T-cell (primary cell): ENCODE measurements at regions not wholly inside any gene's neighbourhood (a gene's known extent, or its start where the extent isn't known, plus 50 kb on each side); places are given as distances from the start of the nearest gene placed in this dataset.

Source experiments
- ATAC-seq, 4 experiments: fragments of 200-7000 bp in 3 of 4; fragments of 150-1000 bp in 1 of 4; cut with Tn5 transposase; replicated peaks in 1 of 4; 1 replicate in 3 of 4; 2 replicates in 1 of 4; pipeline ENCODE4 v1.10.0; 2021; ENCODE audit warnings: moderate library complexity in 3 of 4, mild to moderate bottlenecking in 2 of 4, moderate number of reproducible peaks in 1 of 4
- CTCF ChIA-PET, 2 donors: fragments of 300-600 bp; sonication (Branson Sonifier 250); formaldehyde crosslinking; loops; one replicate each; lab custom pipeline; 2022; ENCODE audit warnings: antibody characterized with exemption in 2 of 2; lab: Charles Lee
- POLR2A ChIA-PET, 2 donors: fragments of 300-600 bp; sonication (Branson Sonifier 250); formaldehyde crosslinking; loops; one replicate each; lab custom pipeline; 2022; ENCODE audit warnings: antibody characterized with exemption in 2 of 2; lab: Charles Lee
- DNase-seq, 35 experiments: peaks; one replicate each; pipeline versions ENCODE4 v3.0.0 to v3.0.0-alpha.2; 2013 to 2023
- H3K27ac ChIP-seq: one replicate; pipeline ENCODE4 v1.5.1; 2013; ENCODE audit warnings: low read length
- H3K27me3 ChIP-seq, 2 experiments: replicated peaks in 1 of 2; 1 replicate in 1 of 2; 2 replicates in 1 of 2; pipeline versions ENCODE4 v1.6.1 to v1.7.0; 2013; ENCODE audit warnings: low read length in 1 of 2, mixed read lengths in 1 of 2; ENCODE audit not compliant: control insufficient read depth in 2 of 2, insufficient read depth in 2 of 2; ENCODE audit errors: extremely low read depth in 1 of 2
- H3K36me3 ChIP-seq, 2 donors: 1 replicate in 1 of 2; 2 replicates in 1 of 2; pipeline versions ENCODE4 v1.6.1 to v1.7.0; 2013; ENCODE audit warnings: low read length in 1 of 2; ENCODE audit not compliant: control insufficient read depth in 2 of 2, insufficient read depth in 1 of 2; ENCODE audit errors: extremely low read depth in 1 of 2
- H3K4me1 ChIP-seq, 2 experiments: 1 replicate in 1 of 2; 2 replicates in 1 of 2; pipeline versions ENCODE4 v1.6.1 to v1.7.0; 2013; ENCODE audit warnings: low read length in 2 of 2, mixed read lengths in 1 of 2; ENCODE audit not compliant: insufficient read depth in 2 of 2, control insufficient read depth in 1 of 2; ENCODE audit errors: extremely low read depth in 1 of 2
- H3K4me3 ChIP-seq, 2 donors: 1 replicate in 1 of 2; 2 replicates in 1 of 2; pipeline versions ENCODE4 v1.5.1 to v1.7.0; 2013; ENCODE audit warnings: mild to moderate bottlenecking in 2 of 2, low read length in 1 of 2, moderate library complexity in 1 of 2; ENCODE audit not compliant: control insufficient read depth in 1 of 2; ENCODE audit errors: extremely low read depth in 1 of 2
- H3K9me3 ChIP-seq: 2 replicates; pipeline ENCODE4 v1.7.0; 2013
- H3K27ac Mint-ChIP-seq, 2 donors: one replicate each; pipeline ENCODE4 v1.8.0; 2020 to 2021; ENCODE audit warnings: mild to moderate bottlenecking in 2 of 2, mixed read lengths in 2 of 2
- H3K27me3 Mint-ChIP-seq, 2 donors: one replicate each; pipeline ENCODE4 v1.8.0; 2021 to 2022; ENCODE audit warnings: mixed read lengths in 2 of 2
- H3K36me3 Mint-ChIP-seq: one replicate; pipeline ENCODE4 v1.8.0; 2021; ENCODE audit warnings: mixed read lengths
- H3K4me1 Mint-ChIP-seq, 3 donors: one replicate each; pipeline ENCODE4 v1.8.0; 2020 to 2022; ENCODE audit warnings: mixed read lengths in 3 of 3, mild to moderate bottlenecking in 1 of 3
- H3K4me3 Mint-ChIP-seq, 3 donors: one replicate each; pipeline ENCODE4 v1.8.0; 2020 to 2022; ENCODE audit warnings: mild to moderate bottlenecking in 3 of 3, mixed read lengths in 3 of 3, moderate library complexity in 3 of 3
- H3K9me3 Mint-ChIP-seq, 3 donors: one replicate each; pipeline ENCODE4 v1.8.0; 2020 to 2022; ENCODE audit warnings: mixed read lengths in 3 of 3
- WGBS: methylation state at CpG from one replicate; pipeline ENCODE4 v1.1.5; 2013; ENCODE audit warnings: missing lambda C conversion rate; ENCODE audit not compliant: insufficient coverage; 5-methylcytosine and 5-hydroxymethylcytosine counted together

DNA sequence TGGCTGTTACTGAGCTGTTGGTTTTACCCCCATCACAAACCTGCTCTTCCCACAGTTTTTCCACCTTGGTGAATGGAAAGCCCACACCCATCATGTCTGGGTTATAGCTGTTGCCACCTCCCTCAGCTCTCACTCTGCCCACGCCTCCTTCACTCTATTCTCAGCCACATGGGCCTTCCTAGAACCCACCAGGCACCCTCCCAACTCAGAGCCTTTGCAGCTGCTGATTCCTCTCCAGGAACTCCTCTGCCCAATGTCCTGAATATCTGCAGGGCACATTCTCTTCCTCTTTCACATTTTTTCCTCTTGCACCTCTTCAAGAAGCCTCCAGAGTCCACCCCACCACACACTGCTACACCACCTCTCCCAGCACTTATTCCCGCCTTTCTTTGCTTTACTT, 177.4 kb downstream of the TBXT start:
- 53% methylated on average over 2 of the region's 2 CpGs for WGBS
- no peaks in the 10 kb centered on the region for H3K36me3 Mint-ChIP-seq
- Histone ChIP-seq H3K27ac (no peak overlapping the region), H3K4me1 (peaks cover 0 to 3% of the 10 kb centered on the region in 2 experiments), H3K4me3 (no peak overlapping the region), H3K9me3 (no peaks in the 10 kb centered on the region), H3K27me3 (peaks cover 2 to 54% of the 10 kb centered on the region in 2 experiments), H3K36me3 (no peaks in the 10 kb centered on the region)
- H3K27ac Mint-ChIP-seq: no peak overlapping the region
- H3K27me3 Mint-ChIP-seq: peaks cover 40 to 57% of the 10 kb centered on the region in 2 donors
- no peak overlapping the region for H3K4me3 Mint-ChIP-seq
- H3K4me1 Mint-ChIP-seq: peaks cover 9 to 16% (median 14%) of the 10 kb centered on the region in 3 donors
- DNase-seq (no peak), ATAC-seq (no peak)
- ChIA-PET POLR2A (no interaction called here), CTCF (no interaction called here)
- H3K9me3 Mint-ChIP-seq: no peaks in the 10 kb centered on the region

DNA sequence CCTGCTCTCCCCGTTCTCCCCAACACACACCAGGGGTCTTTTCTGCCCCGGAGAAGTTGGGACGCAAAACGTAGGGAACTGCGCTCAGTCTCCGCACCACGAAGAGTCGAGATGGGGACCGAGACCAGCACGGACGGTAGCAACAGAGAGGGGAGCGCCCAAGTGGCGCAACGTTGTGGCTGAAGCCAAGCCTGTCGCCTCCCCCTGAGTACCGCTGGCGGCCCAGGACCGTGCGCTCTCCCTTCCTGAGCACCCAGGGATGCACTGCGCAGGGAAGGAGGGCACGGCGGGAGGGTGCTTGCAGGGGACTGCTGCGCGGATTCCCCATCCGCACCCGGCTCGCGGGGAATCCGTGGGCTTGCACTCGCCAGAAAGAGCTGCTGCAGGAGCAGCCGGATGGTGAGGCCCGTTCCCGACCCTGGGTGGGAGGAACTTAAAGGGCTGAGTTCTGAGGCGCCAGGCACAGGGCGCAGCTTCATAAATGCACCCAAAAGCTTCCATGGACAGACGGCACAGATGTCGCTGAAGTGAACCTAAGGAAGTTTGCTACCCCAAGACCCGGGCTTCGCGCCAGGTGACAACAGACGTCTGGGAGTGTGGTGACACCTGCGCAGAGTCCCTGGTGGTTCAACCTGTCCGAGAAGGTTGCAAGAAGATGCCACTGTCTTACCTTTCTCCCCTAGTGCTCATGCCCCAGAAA, 178.7 kb downstream of the TBXT start:
- H3K36me3 Mint-ChIP-seq: no peaks in the 10 kb centered on the region
- CTCF ChIA-PET: no interaction called here

DNA sequence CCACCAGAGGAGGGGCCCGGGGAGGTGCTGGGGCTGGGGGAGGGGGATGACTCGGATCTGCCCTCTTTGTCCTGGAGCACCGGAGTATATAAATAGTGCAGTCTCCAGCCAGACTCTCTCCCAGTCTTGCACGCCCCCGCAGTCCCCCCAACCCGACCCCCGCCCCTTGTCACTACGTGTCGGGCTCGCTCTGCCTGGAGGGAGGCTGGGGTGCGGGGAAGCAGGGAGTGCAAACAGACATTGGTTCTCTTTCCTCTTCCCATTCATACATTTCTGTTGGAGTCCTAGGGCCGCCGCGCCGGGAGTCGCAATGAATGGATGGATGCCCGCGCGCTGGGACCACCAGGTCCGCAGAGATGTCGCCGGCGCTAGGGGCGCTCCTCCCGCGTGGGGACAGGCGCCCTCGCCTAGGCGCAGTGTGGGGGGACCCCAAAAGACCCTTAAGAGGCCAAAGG, 179.3 kb downstream of the TBXT start:
- peaks cover 9 to 16% (median 14%) of the 10 kb centered on the region in 3 donors for H3K4me1 Mint-ChIP-seq
- peaks cover 40 to 62% of the 10 kb centered on the region in 2 donors for H3K27me3 Mint-ChIP-seq
- Histone ChIP-seq H3K27me3 (peaks cover 2 to 56% of the 10 kb centered on the region in 2 experiments), H3K4me3 (no peak overlapping the region), H3K4me1 (peaks cover 0 to 3% of the 10 kb centered on the region in 2 experiments), H3K36me3 (no peaks in the 10 kb centered on the region), H3K9me3 (no peaks in the 10 kb centered on the region), H3K27ac (no peak overlapping the region)
- no peaks in the 10 kb centered on the region for H3K36me3 Mint-ChIP-seq
- POLR2A ChIA-PET: no interaction called here
- no peaks in the 10 kb centered on the region for H3K9me3 Mint-ChIP-seq
- ATAC-seq (no peak), DNase-seq (no peak)
- no peak overlapping the region for H3K4me3 Mint-ChIP-seq
- CTCF ChIA-PET: no interaction called here
- no peak overlapping the region for H3K27ac Mint-ChIP-seq
- WGBS: 11% methylated on average over 17 of the region's 29 CpGs

More for the DNA sequence above, 178.7 kb downstream of the TBXT start:
- H3K9me3 Mint-ChIP-seq: no peaks in the 10 kb centered on the region
- no peak overlapping the region for H3K27ac Mint-ChIP-seq
- DNase-seq: no peak
- 6% methylated on average over 40 of the region's 43 CpGs for WGBS
- H3K4me3 ChIP-seq: no peak overlapping the region
- H3K4me3 Mint-ChIP-seq: no peak overlapping the region
- no peaks in the 10 kb centered on the region for H3K9me3 ChIP-seq
- peaks cover 40 to 57% of the 10 kb centered on the region in 2 donors for H3K27me3 Mint-ChIP-seq
- peaks cover 0 to 3% of the 10 kb centered on the region in 2 experiments for H3K4me1 ChIP-seq
- H3K27me3 ChIP-seq: peaks cover 2 to 56% of the 10 kb centered on the region in 2 experiments
- H3K4me1 Mint-ChIP-seq: peaks cover 9 to 16% (median 14%) of the 10 kb centered on the region in 3 donors
- no peaks in the 10 kb centered on the region for H3K36me3 ChIP-seq
- POLR2A ChIA-PET: no interaction called here
- no peak overlapping the region for H3K27ac ChIP-seq
- no peak for ATAC-seq

DNA sequence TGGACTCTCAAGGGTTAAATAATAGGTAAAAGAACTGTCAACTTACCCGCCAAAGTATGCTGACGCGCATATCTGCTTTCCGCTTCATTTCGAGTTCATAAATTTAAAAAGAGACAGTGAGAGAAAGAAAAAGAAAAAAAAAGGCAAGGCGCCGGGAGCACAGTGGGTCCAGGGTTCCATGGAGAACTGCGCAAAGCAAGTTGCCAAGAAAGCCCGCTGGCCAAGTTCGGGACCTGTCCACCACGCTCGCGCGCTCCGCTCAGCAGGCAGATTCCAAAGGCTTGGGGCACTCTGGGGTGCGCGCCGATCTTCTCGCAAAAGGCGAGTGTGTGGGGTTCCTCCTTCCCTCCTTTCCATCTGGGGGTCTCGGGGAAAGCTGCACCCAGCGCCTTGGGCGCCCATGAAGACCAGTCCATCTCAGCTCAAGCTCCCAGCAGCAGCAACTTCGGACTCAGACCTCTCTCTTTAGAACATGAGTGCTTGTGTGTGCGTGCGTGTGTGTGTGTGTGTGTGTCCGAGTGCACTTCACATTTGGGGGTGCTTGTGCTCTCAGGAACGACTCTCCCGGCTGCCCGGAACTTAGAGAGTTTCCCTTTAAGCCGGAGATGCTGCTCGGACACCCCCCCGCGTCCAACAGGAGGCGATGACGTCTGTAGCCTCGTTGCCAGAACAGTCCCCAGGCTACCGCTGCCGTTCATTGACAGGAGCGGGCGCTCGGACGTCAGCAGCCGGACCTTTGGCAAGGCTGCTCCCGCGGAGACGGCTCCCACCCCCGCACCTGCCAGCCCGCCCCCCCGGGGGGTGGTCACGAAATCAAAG, 180.0 kb downstream of the TBXT start:
- Histone ChIP-seq H3K27ac (no peak overlapping the region), H3K36me3 (no peaks in the 10 kb centered on the region), H3K4me3 (peak overlapping the region in 1 of 2 donors; percentile 11), H3K9me3 (no peaks in the 10 kb centered on the region), H3K27me3 (peaks cover 2 to 56% of the 10 kb centered on the region in 2 experiments), H3K4me1 (peaks cover 0 to 3% of the 10 kb centered on the region in 2 experiments)
- ATAC-seq (no peak), DNase-seq (no peak)
- Mint-ChIP-seq H3K36me3 (no peaks in the 10 kb centered on the region), H3K27ac (no peak overlapping the region), H3K9me3 (no peaks in the 10 kb centered on the region), H3K27me3 (peaks cover 40 to 62% of the 10 kb centered on the region in 2 donors), H3K4me1 (peaks cover 9 to 16% (median 14%) of the 10 kb centered on the region in 3 donors), H3K4me3 (peak overlapping the region in 1 of 3 donors; percentile 31)
- ChIA-PET POLR2A (no interaction called here), CTCF (no interaction called here)
- WGBS: under 1% methylated on average over 40 of the region's 51 CpGs

DNA sequence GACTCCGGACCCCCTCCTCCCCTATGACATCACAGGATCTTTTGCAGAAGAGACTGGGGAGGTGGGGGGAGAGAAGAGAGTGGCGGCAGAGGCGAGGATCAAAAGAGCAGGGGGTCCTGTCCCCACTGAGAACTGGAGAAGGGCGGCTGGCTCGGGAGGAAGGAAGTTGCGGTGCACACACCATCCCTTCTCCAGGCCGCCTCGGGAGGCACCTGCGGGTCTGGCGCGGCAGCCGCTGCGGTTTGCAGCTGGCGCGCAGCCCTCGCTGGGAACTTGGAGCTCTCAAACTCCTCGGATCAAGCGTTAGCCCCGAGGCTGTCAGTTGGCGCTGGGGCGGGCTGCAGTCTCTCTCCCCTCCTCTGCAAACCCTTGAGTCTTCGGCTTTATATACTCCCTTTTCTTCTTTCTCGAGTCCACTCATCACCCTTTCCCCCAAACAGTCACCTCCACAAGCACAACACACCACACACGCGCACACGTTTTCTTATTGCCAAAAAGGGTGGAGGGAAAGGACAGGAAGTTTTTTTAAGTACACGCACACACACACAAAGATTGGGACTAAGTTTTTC, 180.7 kb downstream of the TBXT start:
- peaks cover 0 to 3% of the 10 kb centered on the region in 2 experiments for H3K4me1 ChIP-seq
- Mint-ChIP-seq H3K4me3 (peak overlapping the region in 1 of 3 donors; percentile 31), H3K27ac (no peak overlapping the region), H3K36me3 (no peaks in the 10 kb centered on the region), H3K4me1 (peaks cover 9 to 16% (median 14%) of the 10 kb centered on the region in 3 donors), H3K9me3 (no peaks in the 10 kb centered on the region), H3K27me3 (peaks cover 40 to 61% of the 10 kb centered on the region in 2 donors)
- H3K27me3 ChIP-seq: peaks cover 2 to 56% of the 10 kb centered on the region in 2 experiments
- H3K36me3 ChIP-seq: no peaks in the 10 kb centered on the region
- DNase-seq: no peak
- H3K27ac ChIP-seq: no peak overlapping the region
- no peak for ATAC-seq
- WGBS: under 1% methylated on average over 18 of the region's 27 CpGs
- H3K9me3 ChIP-seq: no peaks in the 10 kb centered on the region
- no peak overlapping the region for H3K4me3 ChIP-seq
- ChIA-PET CTCF (no interaction called here), POLR2A (no interaction called here)

DNA sequence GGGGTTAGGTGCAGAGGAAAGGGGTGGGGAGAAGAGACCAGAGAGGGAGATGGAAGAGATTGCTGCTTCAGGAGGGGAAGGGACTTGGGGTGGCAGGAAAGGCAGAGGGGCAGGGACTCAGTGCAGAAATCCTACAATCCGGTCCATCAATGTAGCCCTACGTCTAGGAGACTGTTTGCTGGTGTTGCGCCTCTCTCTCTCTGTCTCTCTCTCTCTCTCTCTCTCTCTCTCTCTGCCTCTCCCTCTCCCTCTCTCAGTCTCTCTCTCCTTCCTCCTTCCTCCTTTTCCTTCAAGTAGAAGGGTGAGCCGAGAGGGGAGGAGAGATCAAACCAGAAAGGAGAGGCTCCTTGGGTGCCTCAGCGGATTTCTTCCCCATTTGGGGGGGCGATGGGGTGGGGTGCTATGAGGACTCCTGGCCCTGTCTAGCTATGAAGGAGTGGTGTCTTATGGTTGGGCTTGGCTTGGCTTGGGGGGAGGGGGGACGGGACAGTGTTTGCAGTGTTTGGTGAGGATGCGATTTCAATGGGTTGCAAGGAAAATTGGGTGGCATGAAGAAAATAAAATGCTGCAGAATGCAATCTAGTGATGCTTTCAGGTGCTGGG, 181.2 kb downstream of the TBXT start:
- peaks cover 9 to 16% (median 14%) of the 10 kb centered on the region in 3 donors for H3K4me1 Mint-ChIP-seq
- H3K9me3 ChIP-seq: no peaks in the 10 kb centered on the region
- H3K36me3 Mint-ChIP-seq: no peaks in the 10 kb centered on the region
- peaks cover 0 to 3% of the 10 kb centered on the region in 2 experiments for H3K4me1 ChIP-seq
- ATAC-seq (no peak), DNase-seq (no peak)
- H3K4me3 ChIP-seq: no peak overlapping the region
- peaks cover 46 to 56% of the 10 kb centered on the region in 2 donors for H3K27me3 Mint-ChIP-seq
- WGBS: 0% methylated on average over 1 of the region's 8 CpGs
- peaks cover 2 to 53% of the 10 kb centered on the region in 2 experiments for H3K27me3 ChIP-seq
- CTCF ChIA-PET: no interaction called here
- no peaks in the 10 kb centered on the region for H3K9me3 Mint-ChIP-seq
- peak overlapping the region in 1 of 3 donors; percentile 31 for H3K4me3 Mint-ChIP-seq
- no peak overlapping the region for H3K27ac ChIP-seq
- H3K36me3 ChIP-seq: no peaks in the 10 kb centered on the region
- POLR2A ChIA-PET: no interaction called here
- H3K27ac Mint-ChIP-seq: no peak overlapping the region
